HG03060 (cell line): ENCODE measurements at regions not wholly inside any gene's neighbourhood (a gene's known extent, or its start where the extent isn't known, plus 50 kb on each side); places are given as distances from the start of the nearest gene placed in this dataset.

Experiments
- ATAC-seq: cut with Tn5 transposase; IDR thresholded peaks from one replicate; pipeline ENCODE4 v1.9.1; 2021; ENCODE audit warnings: low read depth, moderate number of reproducible peaks; ENCODE audit not compliant: unreplicated experiment

- ATAC-seq = no peak
Observed at GRCh38 chr13:34087791-34088190, 269.8 kb downstream of the RFC3 start.

GRCh38 chr13:34103854-34104253, 285.9 kb downstream of the RFC3 start:
- no peak for ATAC-seq

DNA sequence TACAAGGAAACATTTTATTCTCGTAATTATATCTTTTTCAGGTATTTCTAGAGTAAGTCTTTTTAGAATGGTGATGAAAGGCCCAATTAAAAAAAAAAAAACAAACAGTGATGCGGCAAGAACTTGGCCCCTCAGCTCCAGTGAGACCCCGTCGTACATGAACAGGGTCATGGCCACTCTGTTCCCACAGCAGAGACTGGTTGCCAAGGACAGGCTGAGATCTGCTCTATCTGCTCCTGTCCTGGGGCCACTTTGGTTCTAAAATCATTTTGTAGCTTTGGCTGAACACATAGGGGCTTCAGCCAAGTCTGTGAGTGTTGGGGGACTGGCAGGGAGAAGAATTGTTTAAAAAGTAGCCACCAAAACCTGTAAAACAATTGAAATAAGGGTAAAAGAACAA, 286.9 kb downstream of the RFC3 start:
- ATAC-seq = no peak

- no peak for ATAC-seq
Observed at GRCh38 chr13:34107806-34108205, 289.9 kb downstream of the RFC3 start.

DNA sequence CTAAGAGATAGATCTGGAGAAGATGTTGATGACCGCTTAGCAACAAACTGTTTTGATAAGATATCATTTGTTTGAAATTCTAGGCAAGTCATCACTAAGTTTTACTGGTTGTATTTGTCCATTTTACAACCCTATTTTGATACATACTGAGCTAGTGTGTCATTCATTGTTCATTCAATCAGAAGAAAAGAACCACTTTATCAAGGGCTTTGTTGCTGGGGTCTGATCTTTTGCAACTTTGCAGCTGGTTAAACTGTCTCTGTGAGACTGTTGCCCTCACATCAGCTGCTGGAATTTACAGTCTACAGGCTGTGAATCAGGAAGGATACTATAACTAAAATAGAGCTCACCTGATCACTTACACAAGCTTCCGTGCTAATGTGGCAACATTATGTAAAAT, 290.5 kb downstream of the RFC3 start:
- no peak for ATAC-seq

- ATAC-seq = no peak
Observed at GRCh38 chr13:34114581-34114980, 296.6 kb downstream of the RFC3 start.

DNA sequence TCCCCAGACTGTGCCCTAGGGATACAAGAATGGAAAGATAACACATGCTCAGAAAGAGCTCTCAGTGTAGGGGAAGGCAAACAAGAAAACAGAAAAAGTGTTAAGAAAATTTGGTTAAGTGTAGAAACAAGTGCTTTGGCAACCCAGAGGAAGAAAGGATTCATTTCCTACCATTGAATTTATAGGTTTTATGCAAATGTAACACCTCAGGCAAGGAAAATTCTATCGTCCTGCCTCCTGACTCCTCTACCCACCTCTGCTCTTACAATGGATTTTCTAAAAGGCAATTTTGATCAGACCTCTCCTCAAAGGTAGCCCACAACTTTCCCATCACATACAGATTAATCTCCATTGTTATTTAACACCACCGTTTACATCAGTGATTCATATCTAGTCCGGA, 298.7 kb downstream of the RFC3 start:
- ATAC-seq = no peak

DNA sequence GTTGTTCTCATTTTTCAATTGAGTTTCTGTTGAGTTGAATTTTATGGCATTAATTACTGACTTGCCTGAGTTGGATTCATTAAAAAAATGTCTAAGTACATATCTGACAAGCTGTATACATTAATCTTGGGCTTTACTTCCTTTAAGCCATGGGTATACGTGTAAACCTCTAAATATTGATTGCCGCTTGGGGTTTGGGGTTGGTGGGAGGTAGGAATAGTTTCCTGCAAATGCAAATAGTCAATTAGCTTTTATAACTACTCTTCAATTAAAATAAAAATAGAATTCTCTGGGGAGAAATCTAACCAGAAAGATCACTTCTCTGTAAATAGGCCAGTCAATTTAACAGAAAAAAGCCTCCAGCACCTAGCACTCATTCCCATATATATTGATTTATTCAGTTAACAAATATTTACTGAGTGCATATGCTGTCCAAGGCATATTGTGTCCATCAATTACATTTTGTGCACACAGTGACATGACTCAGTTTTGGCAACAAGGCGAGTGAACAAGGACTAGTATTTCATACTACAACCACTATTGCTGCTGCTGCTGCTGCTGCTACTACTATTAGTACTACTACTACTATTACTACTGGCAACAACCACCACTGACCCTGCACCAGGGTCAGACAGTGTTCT, 306.8 kb downstream of the RFC3 start:
- no peak for ATAC-seq

GRCh38 chr13:34127523-34127922, 309.6 kb downstream of the RFC3 start:
- no peak for ATAC-seq

DNA sequence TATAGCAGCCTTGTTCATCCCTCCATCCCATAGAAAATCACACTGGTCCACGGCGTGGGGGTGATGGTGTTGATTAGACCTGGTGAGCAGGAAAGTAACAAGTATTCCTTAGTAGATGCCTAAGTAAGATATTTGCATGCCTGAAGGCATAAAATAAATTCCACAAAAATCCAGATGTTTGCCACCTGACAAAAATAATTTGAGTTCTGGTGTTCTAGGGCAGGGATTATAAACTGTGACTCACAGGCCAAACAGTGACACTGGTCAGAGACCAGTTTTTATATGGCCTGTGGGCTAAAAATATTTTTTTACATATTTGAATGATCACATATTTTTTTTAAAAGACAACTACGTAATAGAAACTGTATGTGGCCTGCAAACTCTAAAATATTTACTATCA, 310.7 kb downstream of the RFC3 start:
- ATAC-seq = no peak

GRCh38 chr13:34129436-34129835, 311.5 kb downstream of the RFC3 start:
- ATAC-seq = no peak

DNA sequence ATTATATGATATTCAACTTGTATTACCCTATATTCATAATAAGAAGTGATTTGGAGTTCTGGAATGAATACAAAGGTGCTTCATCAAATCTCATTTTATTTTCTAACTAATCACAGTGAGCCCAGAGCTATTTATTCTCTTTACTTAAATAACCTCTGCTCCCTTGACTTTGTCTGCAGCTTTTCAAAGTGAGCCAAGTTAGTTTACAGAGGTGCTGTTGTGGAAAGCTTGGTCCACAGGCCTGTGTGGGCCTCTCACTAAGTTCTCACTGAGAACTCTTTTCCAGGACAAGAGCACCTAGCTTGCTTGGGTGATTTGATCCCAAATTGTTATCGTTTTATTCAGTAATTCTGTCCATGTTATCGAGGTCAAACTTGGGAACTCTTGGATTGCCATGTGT, 319.3 kb downstream of the RFC3 start:
- ATAC-seq = no peak

GRCh38 chr13:34139660-34140227, 321.8 kb downstream of the RFC3 start:
- no peak for ATAC-seq

DNA sequence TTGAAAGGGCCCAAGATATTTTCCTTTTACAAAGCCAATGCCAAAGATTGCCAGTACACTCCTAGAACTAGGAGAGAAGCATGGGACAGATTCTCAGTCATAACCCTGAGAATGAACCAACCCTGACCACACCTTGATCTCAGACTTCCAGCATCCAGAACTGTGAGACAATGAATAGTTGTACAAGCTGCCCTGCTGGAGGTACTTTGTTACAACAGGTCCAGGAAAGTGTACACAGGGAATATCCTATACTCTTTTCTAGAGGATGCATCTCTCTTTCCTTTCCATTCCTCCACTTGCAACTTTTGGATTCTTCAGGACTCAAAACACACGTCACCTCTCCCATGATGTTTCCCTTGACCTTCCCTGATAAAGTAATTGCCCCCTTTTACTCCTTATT, 325.7 kb downstream of the RFC3 start:
- no peak for ATAC-seq

- ATAC-seq = no peak
Observed at GRCh38 chr13:34144142-34144541, 326.2 kb downstream of the RFC3 start.

GRCh38 chr13:34145061-34145460, 327.1 kb downstream of the RFC3 start:
- ATAC-seq = no peak

DNA sequence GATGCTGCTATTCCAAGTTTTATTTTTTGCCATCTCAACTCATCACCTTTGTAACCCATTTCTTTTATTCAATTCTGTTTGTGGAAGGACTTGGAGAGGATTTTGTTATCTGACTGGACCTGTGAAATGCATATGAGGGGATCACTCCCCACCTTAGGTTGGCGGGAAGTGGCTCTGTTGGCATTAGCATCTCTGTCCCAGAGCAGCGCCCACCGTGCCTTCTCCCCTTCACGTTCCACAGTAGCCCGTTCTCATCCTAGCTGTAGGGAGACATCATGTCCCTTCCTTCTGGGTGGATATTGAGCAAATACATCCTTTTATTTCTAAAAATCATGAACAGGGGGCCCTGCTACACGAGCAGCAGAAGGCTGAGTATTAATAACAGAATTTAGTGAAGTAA, 330.4 kb downstream of the RFC3 start:
- no peak for ATAC-seq

DNA sequence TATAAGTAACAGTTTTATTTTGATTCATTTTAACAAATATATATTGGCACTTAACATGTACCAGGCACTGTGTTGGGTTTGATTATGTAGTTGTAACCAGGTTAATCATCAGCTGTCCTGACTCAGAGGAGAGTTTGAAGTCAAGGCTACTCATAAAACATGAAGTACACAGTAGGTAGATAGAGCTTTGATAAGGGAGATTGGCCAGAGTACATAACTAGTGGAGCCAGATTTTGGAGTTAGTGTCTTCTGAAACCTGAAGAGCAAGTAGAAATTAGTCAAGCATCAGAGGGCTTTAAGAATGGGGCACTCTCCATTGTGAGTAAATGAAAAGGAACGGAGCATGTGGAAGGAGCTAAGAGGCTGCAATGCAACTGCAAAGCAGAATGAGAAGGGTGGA, 333.9 kb downstream of the RFC3 start:
- ATAC-seq = no peak

GRCh38 chr13:34152409-34152808, 334.5 kb downstream of the RFC3 start:
- ATAC-seq = no peak

GRCh38 chr13:34152996-34153395, 335.0 kb downstream of the RFC3 start:
- ATAC-seq = no peak

- no peak for ATAC-seq
Observed at GRCh38 chr13:34153428-34154180, 335.7 kb downstream of the RFC3 start.
